ENCODE measurements at regions not wholly inside any gene's neighbourhood (a gene's known extent, or its start where the extent isn't known, plus 50 kb on each side); places are given as distances from the start of the nearest gene placed in this dataset.

DNA sequence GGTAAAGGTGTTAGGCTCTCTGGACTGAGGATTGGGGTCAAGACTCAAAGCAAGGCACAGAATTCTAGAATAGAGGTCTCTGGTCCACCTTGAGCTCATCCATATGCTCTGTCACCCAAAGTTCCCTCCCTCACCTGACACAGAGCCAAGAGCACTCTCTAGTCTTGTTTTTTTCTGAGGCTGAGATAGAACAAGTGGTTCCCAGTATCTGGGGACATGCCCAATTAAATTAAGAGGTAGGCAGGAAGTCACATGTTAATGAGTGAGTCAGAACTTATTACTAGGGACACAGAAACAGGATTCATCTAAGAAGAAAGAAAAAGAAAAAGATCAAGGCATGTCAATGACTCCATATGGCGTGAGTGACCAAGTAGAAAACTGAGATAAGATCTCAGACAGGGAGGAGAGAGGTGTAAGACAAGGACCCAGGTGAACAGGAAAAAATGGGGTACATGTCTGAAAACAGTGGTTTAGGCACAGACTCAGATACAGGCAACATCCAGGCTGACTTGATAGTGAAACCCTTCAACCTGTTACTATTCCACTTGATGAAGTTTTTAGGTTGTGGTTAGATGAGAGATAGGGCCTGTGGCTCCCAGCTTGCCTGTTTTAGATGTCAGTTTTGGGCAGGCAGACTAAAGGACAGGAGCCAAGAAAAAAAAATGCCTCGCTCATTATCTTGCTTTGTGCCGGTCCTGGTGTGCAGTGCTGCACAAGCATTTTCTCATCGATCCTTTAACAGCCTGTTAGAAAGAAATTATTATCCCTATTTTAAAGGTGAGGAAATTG lies 609.9 kb downstream of the CCSER2 start:
- TF ChIP-seq DACH1 (IDR thresholded peaks at IDR 0.05; ENCODE audit: partially characterized antibody): no peak
- TF ChIP-seq ZNF764 (CRISPR knock-in tag; IDR thresholded peaks at IDR 0.05; ENCODE audit: low read depth): no peak
- no peak for TF ChIP-seq ERF (CRISPR knock-in tag; IDR thresholded peaks at IDR 0.05)
- no peak for TF ChIP-seq HDAC1 (IDR thresholded peaks at IDR 0.05)
- CTCF ChIA-PET (ENCODE audit: low intra/inter-chr PET ratio): no interaction called here
- in situ Hi-C loops (cut with MboI): no loop called here
- no peaks in the 10 kb centered on the region for H3K9me1 ChIP-seq (ENCODE audit: control insufficient read depth, insufficient read depth, low read length)
- FAIRE-seq: no peak
- no peaks in the 10 kb centered on the region for H3K36me3 ChIP-seq (ENCODE audit: control insufficient read depth, insufficient read depth, low read length)
- POLR2A ChIA-PET: no interaction called here
- 2% methylated on average over 4 of the region's 4 CpGs for WGBS (ENCODE audit: insufficient coverage, low coverage, missing lambda C conversion rate)
- no peaks in the 10 kb centered on the region for H3K27me3 ChIP-seq (ENCODE audit: control insufficient read depth in 2 of 2, insufficient read depth in 2 of 2, low read length in 2 of 2)
- H2AFZ ChIP-seq (ENCODE audit: low read depth, low read length): no peak overlapping the region
- H3K27ac ChIP-seq (ENCODE audit: extremely low read depth, low read depth, low read length): no peak overlapping the region
- DNase-seq (ENCODE audit: extremely low read depth in 1 of 4, low spot score in 3 of 4): no peak
- no peaks in the 10 kb centered on the region for H3K79me2 ChIP-seq (ENCODE audit: control insufficient read depth, insufficient read depth, low read length)
- no peaks in the 10 kb centered on the region; the same call in none of the 2 replicates for H3K9me3 ChIP-seq (replicated peaks; ENCODE audit: control insufficient read depth, insufficient read depth, low read depth, low read length)
- H4K20me1 ChIP-seq (replicated peaks; ENCODE audit: control insufficient read depth, insufficient read depth, low read length): no peaks in the 10 kb centered on the region
- no peaks in the 10 kb centered on the region for H3K4me1 ChIP-seq (replicated peaks in 1 of 2; ENCODE audit: control insufficient read depth in 2 of 2, insufficient read depth in 2 of 2, low read length in 2 of 2)
- H3K4me2 ChIP-seq (ENCODE audit: insufficient read depth, low read length): no peak overlapping the region
- ATAC-seq: no peak
- H3K4me3 ChIP-seq: no peak overlapping the region
- BruUV-seq (replicated peaks): no TSS peak
- intact Hi-C loops (cut with micrococcal nuclease): no loop called here
- H3K9ac ChIP-seq (ENCODE audit: insufficient read depth in 1 of 2, low read depth in 2 of 2, low read length in 2 of 2): no peak overlapping the region

DNA sequence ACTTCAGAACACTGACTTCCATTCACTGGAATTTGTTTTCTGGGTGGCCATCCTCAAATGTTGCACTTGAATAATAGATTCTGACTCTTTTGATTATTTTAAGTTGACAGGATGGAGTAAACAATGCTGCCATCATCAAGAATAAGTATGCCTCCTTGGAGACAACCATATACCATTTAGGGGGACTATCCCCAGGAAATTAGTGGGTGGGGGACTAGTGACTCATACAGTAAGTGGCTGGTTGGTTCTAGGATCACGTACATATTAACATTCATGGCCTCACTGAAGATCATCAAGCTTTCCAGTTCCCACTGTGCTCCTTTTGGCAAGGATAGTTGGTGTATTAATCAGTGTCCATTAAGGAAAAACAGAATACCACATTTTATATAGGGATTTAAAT lies 615.2 kb downstream of the CCSER2 start:
- no peaks in the 10 kb centered on the region for H3K36me3 ChIP-seq (ENCODE audit: control insufficient read depth, insufficient read depth, low read length)
- no TSS peak for BruUV-seq (replicated peaks)
- intact Hi-C loops (cut with micrococcal nuclease): no loop called here
- no peak overlapping the region for H3K4me3 ChIP-seq
- no peak overlapping the region for H3K27ac ChIP-seq (ENCODE audit: extremely low read depth, low read depth, low read length)
- no peaks in the 10 kb centered on the region for H3K9me3 ChIP-seq (replicated peaks; ENCODE audit: control insufficient read depth, insufficient read depth, low read depth, low read length)
- no peaks in the 10 kb centered on the region for H4K20me1 ChIP-seq (replicated peaks; ENCODE audit: control insufficient read depth, insufficient read depth, low read length)
- no peak overlapping the region for H3K4me2 ChIP-seq (ENCODE audit: insufficient read depth, low read length)
- no peaks in the 10 kb centered on the region for H3K4me1 ChIP-seq (replicated peaks in 1 of 2; ENCODE audit: control insufficient read depth in 2 of 2, insufficient read depth in 2 of 2, low read length in 2 of 2)
- H3K27me3 ChIP-seq (ENCODE audit: control insufficient read depth in 2 of 2, insufficient read depth in 2 of 2, low read length in 2 of 2): no peaks in the 10 kb centered on the region
- TF ChIP-seq MTA3 (IDR thresholded peaks at IDR 0.05; ENCODE audit: borderline replicate concordance): no peak
- TF ChIP-seq, protein P1, sequence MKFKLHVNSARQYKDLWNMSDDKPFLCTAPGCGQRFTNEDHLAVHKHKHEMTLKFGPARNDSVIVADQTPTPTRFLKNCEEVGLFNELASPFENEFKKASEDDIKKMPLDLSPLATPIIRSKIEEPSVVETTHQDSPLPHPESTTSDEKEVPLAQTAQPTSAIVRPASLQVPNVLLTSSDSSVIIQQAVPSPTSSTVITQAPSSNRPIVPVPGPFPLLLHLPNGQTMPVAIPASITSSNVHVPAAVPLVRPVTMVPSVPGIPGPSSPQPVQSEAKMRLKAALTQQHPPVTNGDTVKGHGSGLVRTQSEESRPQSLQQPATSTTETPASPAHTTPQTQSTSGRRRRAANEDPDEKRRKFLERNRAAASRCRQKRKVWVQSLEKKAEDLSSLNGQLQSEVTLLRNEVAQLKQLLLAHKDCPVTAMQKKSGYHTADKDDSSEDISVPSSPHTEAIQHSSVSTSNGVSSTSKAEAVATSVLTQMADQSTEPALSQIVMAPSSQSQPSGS (CRISPR knock-in tag; IDR thresholded peaks at IDR 0.05): no peak
- TF ChIP-seq, protein P2, sequence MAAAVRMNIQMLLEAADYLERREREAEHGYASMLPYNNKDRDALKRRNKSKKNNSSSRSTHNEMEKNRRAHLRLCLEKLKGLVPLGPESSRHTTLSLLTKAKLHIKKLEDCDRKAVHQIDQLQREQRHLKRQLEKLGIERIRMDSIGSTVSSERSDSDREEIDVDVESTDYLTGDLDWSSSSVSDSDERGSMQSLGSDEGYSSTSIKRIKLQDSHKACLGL (CRISPR knock-in tag; IDR thresholded peaks at IDR 0.05; ENCODE audit: borderline replicate concordance, poor library complexity, severe bottlenecking): no peak
- no peak for TF ChIP-seq ZFP36 (IDR thresholded peaks at IDR 0.05; ENCODE audit: low read depth, low read length, partially characterized antibody)
- H3K9me1 ChIP-seq (ENCODE audit: control insufficient read depth, insufficient read depth, low read length): no peaks in the 10 kb centered on the region
- no peak for DNase-seq (ENCODE audit: extremely low read depth in 1 of 4, low spot score in 3 of 4)
- in situ Hi-C loops (cut with MboI): no loop called here
- H3K9ac ChIP-seq (ENCODE audit: insufficient read depth in 1 of 2, low read depth in 2 of 2, low read length in 2 of 2): no peak overlapping the region
- no peak for FAIRE-seq
- H2AFZ ChIP-seq (ENCODE audit: low read depth, low read length): no peak overlapping the region
- no peaks in the 10 kb centered on the region for H3K79me2 ChIP-seq (ENCODE audit: control insufficient read depth, insufficient read depth, low read length)
- no peak for ATAC-seq
- 0% methylated on average over 1 of the region's 1 CpG for WGBS (ENCODE audit: insufficient coverage, low coverage, missing lambda C conversion rate)
- ChIA-PET CTCF (ENCODE audit: low intra/inter-chr PET ratio) (no interaction called here), POLR2A (no interaction called here)

All from K562 (cell line).